ENCODE measurements at regions not wholly inside any gene's neighbourhood (a gene's known extent, or its start where the extent isn't known, plus 50 kb on each side); places are given as distances from the start of the nearest gene placed in this dataset.

GRCh38 chr4:8709729-8710360 lies 117.3 kb downstream of the CPZ start:
- no peak for DNase-seq

GRCh38 chr4:8709050-8709728 lies 116.6 kb downstream of the CPZ start:
- no peak for DNase-seq

GRCh38 chr4:8708401-8709021 lies 115.9 kb downstream of the CPZ start:
- DNase-seq, result no peak

DNA sequence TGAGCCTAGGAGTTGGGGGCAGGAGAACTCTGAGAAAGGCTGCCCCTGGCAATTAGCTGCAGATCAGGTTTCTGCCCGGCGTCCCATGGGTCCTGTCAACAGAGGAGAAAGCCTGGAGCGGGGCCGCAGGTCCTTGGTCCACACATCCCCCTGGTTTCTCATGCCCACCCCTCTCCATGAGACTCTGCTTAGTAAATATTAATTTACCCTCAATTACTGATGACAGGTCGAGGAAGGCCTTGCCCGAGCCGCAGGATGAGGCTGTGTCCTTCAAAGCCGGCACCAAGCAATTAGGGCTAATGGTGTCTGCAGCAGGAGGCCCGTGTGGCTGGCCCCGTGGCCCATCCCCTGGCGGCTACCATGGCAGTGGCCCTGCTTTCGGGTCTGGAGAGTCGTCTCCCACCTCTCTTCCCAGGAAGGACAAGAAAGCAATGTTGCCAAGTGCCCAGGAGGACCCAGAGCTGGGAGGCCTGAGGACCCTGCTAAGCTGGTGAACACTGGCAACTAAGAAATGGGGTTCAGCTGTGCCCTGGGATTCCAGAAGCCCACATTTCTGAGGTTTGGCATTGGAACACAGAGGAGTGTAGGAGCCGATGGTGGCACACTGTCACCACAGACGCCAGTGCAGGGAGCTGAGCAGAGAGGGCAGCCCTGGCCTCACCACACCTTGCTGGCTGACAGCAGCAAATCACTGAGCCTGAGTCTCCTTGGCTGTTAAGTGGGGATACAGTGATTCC lies 114.6 kb downstream of the CPZ start:
- DNase-seq, result no peak

DNA sequence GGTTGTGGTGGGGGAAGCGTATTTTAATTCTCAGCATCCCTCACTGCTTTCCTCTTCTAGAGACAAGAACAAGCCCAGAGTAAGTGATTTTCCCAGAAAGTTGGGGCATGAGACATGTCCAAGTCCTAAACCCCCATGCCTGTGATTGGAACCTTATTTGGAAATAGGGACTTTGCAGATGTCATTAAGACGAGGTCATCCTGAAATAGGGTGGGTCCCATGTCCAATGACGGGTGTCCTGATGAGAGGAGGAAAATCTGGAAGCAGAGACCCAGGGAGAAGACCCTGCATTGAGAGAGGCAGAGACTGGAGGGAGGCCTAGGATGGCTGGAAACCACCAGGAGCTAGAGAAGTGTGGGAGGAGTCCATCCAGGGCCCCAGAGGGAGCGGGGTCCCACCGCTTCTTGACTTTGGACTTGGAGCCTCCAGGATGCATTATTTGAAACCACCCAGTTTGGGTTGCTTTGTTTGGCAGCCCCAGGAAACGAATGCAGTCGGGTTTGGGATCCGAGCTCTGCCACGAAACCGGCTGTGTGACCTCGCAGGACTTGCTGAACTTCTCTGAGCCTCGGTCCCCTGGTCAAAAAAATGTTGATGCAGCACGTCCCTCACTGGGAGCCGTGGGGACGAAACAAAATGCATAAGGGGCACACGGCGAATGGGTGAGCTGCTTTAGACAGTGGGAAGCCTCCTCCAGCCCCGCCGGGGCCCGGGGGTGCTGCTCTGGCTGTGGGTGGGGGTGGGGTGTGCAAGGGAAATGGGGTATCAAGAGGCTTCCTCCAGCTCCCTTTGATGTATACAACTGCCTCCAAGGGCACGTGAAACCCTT lies 113.9 kb downstream of the CPZ start:
- no peak for DNase-seq

- DNase-seq, result no peak
Observed at GRCh38 chr4:8705161-8706145, 112.9 kb downstream of the CPZ start.

DNA sequence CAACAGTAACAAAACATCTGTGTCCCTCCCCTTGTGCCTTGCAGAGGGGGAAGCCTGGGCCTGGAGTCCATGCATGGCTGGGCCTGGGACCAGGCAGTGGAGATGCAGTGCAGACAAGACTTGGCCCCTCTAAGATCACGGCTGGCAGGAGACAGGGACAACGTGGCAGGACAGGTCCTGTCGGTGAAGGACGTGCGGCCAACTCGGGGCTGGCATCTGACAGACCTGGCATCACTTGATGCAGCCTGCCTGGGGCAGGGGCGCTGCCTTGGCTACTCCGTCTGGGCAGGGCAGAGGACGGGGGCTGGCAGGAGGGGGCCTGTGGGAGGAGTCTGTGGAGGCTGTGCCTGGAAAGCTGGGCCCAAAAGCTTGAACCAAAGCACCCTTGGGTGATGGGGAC lies 112.1 kb downstream of the CPZ start:
- DNase-seq, result no peak

DNA sequence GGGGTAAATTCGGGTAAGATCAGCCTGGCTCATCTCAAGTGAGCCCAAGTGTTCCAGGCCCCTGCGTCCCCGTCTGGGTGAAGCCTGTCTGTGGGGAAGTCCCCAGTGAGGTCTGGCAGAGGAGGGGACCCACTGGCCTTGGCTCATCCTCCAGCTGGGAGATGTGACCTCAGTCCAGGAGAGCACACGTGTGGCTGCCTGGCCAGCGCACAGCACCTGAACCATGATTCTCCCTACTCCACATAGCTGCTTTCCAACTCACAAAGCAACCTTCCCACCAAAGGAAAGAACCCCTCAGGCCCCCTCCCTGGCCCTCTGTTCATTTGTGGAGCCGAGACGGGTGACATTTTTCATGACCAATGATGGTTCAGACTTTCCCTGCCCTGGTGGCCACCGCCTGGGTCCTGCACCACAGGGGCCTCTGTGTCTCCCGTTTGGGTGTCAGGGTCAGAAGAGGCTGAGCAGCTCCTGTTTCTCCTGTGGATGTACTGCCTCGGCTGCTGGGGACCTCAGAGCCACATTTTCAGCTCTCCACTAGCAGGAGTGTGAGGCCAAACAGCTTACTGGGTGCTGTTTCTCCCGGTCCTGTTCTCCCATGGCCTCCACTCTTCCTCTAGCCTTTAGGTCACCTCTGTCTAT lies 111.4 kb downstream of the CPZ start:
- no peak for DNase-seq

- no peak for DNase-seq
Observed at GRCh38 chr4:8703401-8703696, 110.8 kb downstream of the CPZ start.

GRCh38 chr4:8702516-8703400 lies 110.2 kb downstream of the CPZ start:
- DNase-seq, result no peak

DNA sequence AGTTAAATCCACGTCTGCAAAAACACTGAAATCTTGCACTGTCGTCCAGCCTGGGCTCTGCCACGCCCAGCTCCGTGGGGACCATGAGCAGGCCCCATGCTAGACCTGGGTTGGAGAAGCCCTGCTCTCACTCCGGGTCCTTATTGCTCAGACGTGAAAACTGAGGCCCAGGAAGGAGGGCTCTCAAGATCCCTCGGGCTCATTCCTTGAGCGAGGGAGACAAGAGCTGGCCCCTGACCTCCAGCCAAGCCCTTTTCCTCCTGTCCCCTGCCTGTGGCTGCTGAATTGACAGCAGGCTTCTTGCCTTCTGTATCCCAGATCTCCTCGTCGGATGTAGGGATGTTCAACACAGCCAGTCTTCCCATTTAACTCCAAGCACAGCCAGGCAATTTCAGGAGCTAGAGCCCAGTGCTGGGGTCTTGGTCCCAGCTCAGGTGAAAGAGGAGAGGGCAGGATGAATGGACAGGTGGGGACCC lies 109.5 kb downstream of the CPZ start:
- no peak for DNase-seq

DNA sequence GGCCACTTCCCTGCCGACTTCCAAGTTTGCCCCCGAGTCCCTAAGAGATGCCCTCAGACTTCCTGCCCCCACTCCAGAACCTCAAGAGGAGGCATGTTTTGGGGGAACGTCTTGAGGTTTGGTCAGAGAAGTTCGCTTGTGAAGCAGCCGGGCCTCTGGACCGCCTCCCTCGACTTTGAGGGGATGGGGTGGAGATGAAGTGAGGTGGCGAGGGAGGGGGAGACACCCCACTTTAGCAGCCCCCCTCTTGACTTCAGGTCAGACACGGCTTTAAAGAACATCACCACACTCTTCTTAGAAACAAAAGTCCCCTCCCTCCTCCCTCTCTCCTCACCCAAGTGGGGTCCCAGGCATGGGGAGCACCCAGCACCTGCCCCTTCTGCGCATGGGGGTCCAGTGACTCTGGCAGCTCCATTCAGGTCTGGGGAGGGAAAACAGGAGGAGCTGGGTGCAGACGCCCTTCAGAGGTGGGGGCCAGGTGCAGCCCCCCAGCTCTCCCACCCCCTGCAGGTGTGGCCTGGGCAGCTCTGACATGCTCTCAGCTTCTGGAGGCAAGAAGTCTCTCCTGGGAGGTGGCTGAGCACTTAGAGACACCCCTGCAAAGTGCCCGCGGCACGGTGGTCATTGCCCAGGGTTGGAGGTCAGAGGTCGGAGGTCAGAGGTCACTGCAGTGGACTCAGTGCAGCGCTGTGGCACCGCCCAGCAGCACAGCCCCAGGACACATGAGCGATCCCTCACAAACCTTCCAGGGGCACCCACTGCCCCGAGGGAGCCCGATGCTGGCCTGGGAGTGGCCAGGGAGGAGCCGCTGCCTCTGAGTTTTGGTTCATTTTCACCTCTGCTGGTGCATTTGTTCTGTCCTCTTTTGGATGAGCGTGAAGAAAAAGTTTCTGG lies 108.8 kb downstream of the CPZ start:
- DNase-seq, result no peak

DNA sequence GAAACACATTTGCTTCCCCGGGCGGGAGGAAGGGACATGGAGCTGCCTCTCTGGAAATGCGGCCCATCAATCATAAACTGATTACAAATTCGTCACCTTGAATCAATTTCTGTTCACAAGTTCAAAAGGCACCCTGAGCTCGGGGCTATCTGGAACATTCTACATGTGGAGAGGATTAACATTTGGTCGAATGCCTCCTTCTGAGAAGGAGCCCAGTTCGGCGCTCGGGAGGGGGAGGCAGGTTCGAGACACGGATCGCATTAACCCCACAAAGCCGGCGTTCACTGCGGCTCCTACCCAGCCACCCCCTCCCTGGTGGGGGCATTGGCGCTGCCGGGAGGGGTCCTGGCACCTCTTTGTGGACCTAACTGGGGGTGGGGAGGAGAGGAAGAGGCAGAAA lies 108.0 kb downstream of the CPZ start:
- DNase-seq, result no peak

GRCh38 chr4:8699479-8700145 lies 107.0 kb downstream of the CPZ start:
- DNase-seq, result no peak

DNA sequence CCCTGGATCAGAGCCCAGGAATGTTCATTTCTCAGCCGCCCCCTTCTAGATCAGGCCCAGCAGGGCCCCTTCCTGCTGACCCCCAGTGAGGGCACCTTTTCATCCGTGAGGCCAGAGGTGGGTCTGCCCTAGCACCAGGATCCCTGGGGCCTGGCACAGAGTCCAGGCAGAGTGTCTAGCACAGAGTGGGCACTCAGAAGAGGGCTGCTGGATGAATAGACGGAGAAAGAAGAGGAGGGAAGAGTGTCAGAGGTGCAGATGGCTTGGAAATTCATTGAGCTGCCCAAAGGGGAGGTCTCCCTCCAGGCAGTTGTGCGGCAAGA lies 106.5 kb downstream of the CPZ start:
- DNase-seq, result no peak

DNA sequence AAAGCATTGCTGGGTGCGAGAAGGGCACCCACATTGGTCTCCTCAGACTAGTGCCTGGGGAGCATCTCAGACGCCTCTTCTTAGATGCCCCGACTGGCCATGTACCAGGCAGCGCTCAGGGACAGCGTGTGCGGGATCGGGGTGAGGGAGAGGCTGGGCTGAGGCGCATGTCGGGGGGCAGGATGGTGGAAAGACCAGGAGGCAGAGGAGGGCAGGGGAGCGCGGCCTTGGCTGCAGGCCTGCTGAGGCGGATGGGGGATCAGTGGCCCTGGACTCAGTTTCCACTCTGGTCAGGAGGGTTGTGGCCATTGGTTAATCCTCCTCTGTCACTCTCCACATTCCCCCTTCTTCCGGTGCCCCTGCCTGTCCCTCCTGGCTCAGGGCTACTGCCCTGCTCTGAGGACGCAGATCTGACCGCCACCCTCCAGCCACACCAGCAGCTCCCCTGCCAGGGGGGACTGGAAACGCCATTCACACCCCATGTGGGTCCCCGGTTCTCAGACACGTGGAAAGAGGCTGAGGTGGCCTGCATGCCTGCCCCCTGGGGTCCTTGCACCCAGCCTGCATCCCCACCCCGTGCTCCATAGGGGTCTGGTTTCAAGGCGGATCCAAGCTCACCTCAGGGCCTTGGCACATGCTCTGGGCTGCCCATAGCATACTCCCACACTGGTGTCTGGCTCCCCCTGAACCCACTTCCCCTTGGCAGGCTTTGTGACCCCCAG lies 105.9 kb downstream of the CPZ start:
- no peak for DNase-seq

DNA sequence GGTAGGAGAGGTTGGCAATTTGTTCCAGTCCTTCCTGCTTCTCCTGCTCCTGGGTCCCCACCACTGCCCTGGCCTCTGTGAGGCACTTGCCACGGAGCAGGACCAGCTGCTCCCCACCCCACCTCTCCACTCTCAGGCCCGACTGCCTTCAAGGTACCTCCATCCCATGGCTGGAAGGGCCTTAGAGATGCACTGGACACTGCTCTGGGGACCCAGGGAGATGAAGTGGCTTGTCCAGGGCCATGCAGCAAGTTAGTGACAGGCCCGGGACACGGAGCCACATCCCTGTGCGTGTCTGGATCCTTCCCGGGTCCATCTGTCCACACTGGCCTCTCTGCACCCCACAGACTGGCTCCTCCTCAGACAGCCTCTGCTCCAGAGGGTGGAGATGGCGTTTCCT lies 105.3 kb downstream of the CPZ start:
- DNase-seq, result no peak

Measured in hematopoietic multipotent progenitor cell treated with erythropoietin and hydrocortisone succinate and interleukin-3 and kit ligand, for 4 days (in vitro differentiated cells).